GM23338 (cell line): ENCODE measurements at regions not wholly inside any gene's neighbourhood (a gene's known extent, or its start where the extent isn't known, plus 50 kb on each side); places are given as distances from the start of the nearest gene placed in this dataset.

Source experiments
- ATAC-seq: fragments of 200-7000 bp; cut with Tn5 transposase; 3 replicates; pipeline ENCODE4 v1.9.1; 2020
- DNase-seq: peaks from one replicate; pipeline ENCODE4 v3.0.0-alpha.2; 2015; ENCODE audit warnings: low spot score
- H2AFZ ChIP-seq: fragments of 200-600 bp; sonication (generic); 2 replicates; pipeline ENCODE4 v1.8.0; 2016; ENCODE audit warnings: antibody characterized with exemption, mild to moderate bottlenecking, moderate library complexity
- H3F3A ChIP-seq: fragments of 200-600 bp; sonication (generic); replicated peaks from 2 replicates; pipeline ENCODE4 v1.8.0; 2017; ENCODE audit warnings: antibody characterized with exemption, mixed run types, low read depth
- H3K27ac ChIP-seq: fragments of 200-600 bp; sonication (generic); 2 replicates; pipeline ENCODE4 v1.6.1; 2016; ENCODE audit warnings: low read depth
- H3K27me3 ChIP-seq: fragments of 200-600 bp; sonication (generic); 2 replicates; pipeline ENCODE4 v1.8.0; 2016; ENCODE audit warnings: mild to moderate bottlenecking, mixed run types, moderate library complexity; ENCODE audit not compliant: insufficient read depth
- H3K36me3 ChIP-seq: fragments of 200-600 bp; sonication (generic); 2 replicates; pipeline ENCODE4 v1.8.0; 2016; ENCODE audit warnings: mild to moderate bottlenecking; ENCODE audit not compliant: insufficient read depth
- H3K4me1 ChIP-seq: fragments of 200-600 bp; sonication (generic); 2 replicates; pipeline ENCODE4 v1.8.0; 2016; ENCODE audit warnings: mild to moderate bottlenecking, moderate library complexity; ENCODE audit not compliant: insufficient read depth
- H3K4me2 ChIP-seq: fragments of 200-600 bp; sonication (generic); 2 replicates; pipeline ENCODE4 v1.7.1; 2017; ENCODE audit warnings: mixed run types
- H3K4me3 ChIP-seq: fragments of 200-600 bp; sonication (generic); 2 replicates; pipeline ENCODE4 v1.6.1; 2016; ENCODE audit warnings: mixed run types
- H3K79me2 ChIP-seq: fragments of 200-600 bp; sonication (generic); replicated peaks from 2 replicates; pipeline ENCODE4 v1.8.0; 2017; ENCODE audit warnings: mild to moderate bottlenecking; ENCODE audit not compliant: insufficient read depth
- H3K9me2 ChIP-seq: fragments of 200-600 bp; sonication (generic); 2 replicates; pipeline ENCODE4 v1.8.0; 2017; ENCODE audit not compliant: insufficient read depth
- H4K20me1 ChIP-seq: fragments of 200-600 bp; sonication (generic); replicated peaks from 2 replicates; pipeline ENCODE4 v1.8.0; 2017; ENCODE audit warnings: mild to moderate bottlenecking; ENCODE audit not compliant: insufficient read depth
- H3K27ac Mint-ChIP-seq: 2 replicates; pipeline ENCODE4 v1.8.0; 2020; ENCODE audit warnings: inconsistent platforms, mild to moderate bottlenecking, moderate library complexity, mixed read lengths
- H3K27me3 Mint-ChIP-seq: 3 replicates; pipeline ENCODE4 v1.8.0; 2022; ENCODE audit warnings: low read depth, mild to moderate bottlenecking, moderate library complexity, mixed read lengths, inconsistent platforms; ENCODE audit not compliant: insufficient read depth, poor library complexity
- H3K36me3 Mint-ChIP-seq: 3 replicates; pipeline ENCODE4 v1.8.0; 2021; ENCODE audit warnings: low read depth, mild to moderate bottlenecking, inconsistent platforms, moderate library complexity, mixed read lengths
- H3K4me1 Mint-ChIP-seq: 3 replicates; pipeline ENCODE4 v1.8.0; 2020; ENCODE audit warnings: mild to moderate bottlenecking, inconsistent platforms, mixed read lengths
- H3K4me3 Mint-ChIP-seq: 3 replicates; pipeline ENCODE4 v1.8.0; 2021; ENCODE audit warnings: moderate library complexity, mild to moderate bottlenecking, inconsistent platforms, mixed read lengths
- H3K9me3 Mint-ChIP-seq: 3 replicates; pipeline ENCODE4 v1.8.0; 2020; ENCODE audit warnings: moderate library complexity, mild to moderate bottlenecking, inconsistent platforms, mixed read lengths
- CREB1 ChIP-seq: fragments of 250-450 bp; sonication (Bioruptor Pico); IDR thresholded peaks from 2 replicates; pipeline ENCODE4 v1.5.0; 2020; ENCODE audit warnings: low read depth, mild to moderate bottlenecking, moderate library complexity
- CTCF ChIP-seq, 2 experiments: fragments of 200-600 bp in 1 of 2; sonication (generic) in 1 of 2; conservative IDR thresholded peaks; 2 replicates each; pipeline versions ENCODE4 v1.5.1 to v1.6.1; 2016 to 2017; ENCODE audit warnings: antibody characterized with exemption in 2 of 2, low read depth in 2 of 2, mild to moderate bottlenecking in 2 of 2, moderate library complexity in 1 of 2
- ETS1 ChIP-seq: IDR thresholded peaks from 2 replicates; pipeline ENCODE4 v1.6.1; 2016; ENCODE audit warnings: antibody characterized with exemption
- EZH2 ChIP-seq: fragments of 200-600 bp; sonication (generic); IDR thresholded peaks from one replicate; pipeline ENCODE4 v1.8.0; 2017; ENCODE audit warnings: antibody characterized with exemption, mild to moderate bottlenecking, low read depth; ENCODE audit not compliant: unreplicated experiment
- EZH2phosphoT487 ChIP-seq: fragments of 200-600 bp; sonication (generic); IDR thresholded peaks from one replicate; pipeline ENCODE4 v1.8.1; 2018; ENCODE audit warnings: antibody characterized with exemption; ENCODE audit not compliant: unreplicated experiment
- NANOG ChIP-seq: IDR thresholded peaks from 2 replicates; pipeline ENCODE4 v1.6.1; 2016; ENCODE audit warnings: antibody characterized with exemption, borderline replicate concordance
- POLR2AphosphoS5 ChIP-seq: IDR thresholded peaks from 2 replicates; pipeline ENCODE4 v1.6.1; 2016; ENCODE audit warnings: antibody characterized with exemption, low read depth
- STAT1 ChIP-seq: IDR thresholded peaks from one replicate; pipeline ENCODE4 v1.6.1; 2016; ENCODE audit warnings: antibody characterized with exemption; ENCODE audit not compliant: unreplicated experiment
- ZNF114 ChIP-seq: fragments of 250-450 bp; sonication (Bioruptor Pico); IDR thresholded peaks from 2 replicates; pipeline ENCODE4 v1.5.0; 2020; ENCODE audit warnings: mild to moderate bottlenecking, moderate library complexity

GRCh38 chr1:96411006-96411405 is 310.6 kb upstream of the PTBP2 start:
- H3K27ac Mint-ChIP-seq = no peak overlapping the region
- Histone ChIP-seq H3F3A (no peaks in the 10 kb centered on the region), H3K27me3 (no peaks in the 10 kb centered on the region), H3K4me2 (no peak overlapping the region), H3K79me2 (no peaks in the 10 kb centered on the region), H3K4me3 (no peak overlapping the region), H3K4me1 (0 out of 2 replicates have a peak, but pooled peaks cover 3% of the 10 kb centered on the region), H3K27ac (no peak overlapping the region), H2AFZ (no peak overlapping the region), H3K9me2 (peaks cover 2% of the 10 kb centered on the region; the same call in 1 of the 2 replicates), H4K20me1 (no peaks in the 10 kb centered on the region), H3K36me3 (no peaks in the 10 kb centered on the region)
- H3K4me3 Mint-ChIP-seq = no peak overlapping the region
- ATAC-seq = no peak
- peaks cover 6% of the 10 kb centered on the region for H3K4me1 Mint-ChIP-seq
- TF ChIP-seq EZH2phosphoT487 = no peak
- no peak for TF ChIP-seq EZH2
- TF ChIP-seq ETS1 = no peak
- no peak for TF ChIP-seq CTCF (conservative IDR thresholded peaks at IDR 0.05; ENCODE audit: low read depth in 2 of 2)
- no peak for TF ChIP-seq STAT1
- no peak for TF ChIP-seq CREB1 (CRISPR knock-in tag)
- TF ChIP-seq NANOG = no peak
- no peak for TF ChIP-seq POLR2AphosphoS5
- H3K36me3 Mint-ChIP-seq = no peaks in the 10 kb centered on the region
- no peak for DNase-seq
- H3K9me3 Mint-ChIP-seq = no peaks in the 10 kb centered on the region
- no peaks in the 10 kb centered on the region for H3K27me3 Mint-ChIP-seq

GRCh38 chr1:96414598-96414997 is 307.0 kb upstream of the PTBP2 start:
- Histone ChIP-seq H2AFZ (no peak overlapping the region), H3K27me3 (no peaks in the 10 kb centered on the region), H4K20me1 (no peaks in the 10 kb centered on the region), H3K27ac (no peak overlapping the region), H3K4me1 (0 out of 2 replicates have a peak, but pooled peaks cover 3% of the 10 kb centered on the region), H3K4me2 (no peak overlapping the region), H3K9me2 (no peaks in the 10 kb centered on the region), H3K79me2 (no peaks in the 10 kb centered on the region), H3K4me3 (no peak overlapping the region), H3K36me3 (no peaks in the 10 kb centered on the region), H3F3A (no peaks in the 10 kb centered on the region)
- Mint-ChIP-seq H3K4me3 (no peak overlapping the region), H3K4me1 (peaks cover 6% of the 10 kb centered on the region), H3K9me3 (no peaks in the 10 kb centered on the region), H3K27me3 (no peaks in the 10 kb centered on the region), H3K27ac (no peak overlapping the region), H3K36me3 (no peaks in the 10 kb centered on the region)
- DNase-seq = no peak
- ATAC-seq = no peak
- no peak for TF ChIP-seq EZH2
- no peak for TF ChIP-seq NANOG
- no peak for TF ChIP-seq ZNF114 (CRISPR knock-in tag)
